ENCODE measurements at regions not wholly inside any gene's neighbourhood (a gene's known extent, or its start where the extent isn't known, plus 50 kb on each side); places are given as distances from the start of the nearest gene placed in this dataset.
A peak's percentile ranks its signal among the peaks of the same experiment; 100 is the strongest.
"Not testable (repeated sequence)": the region's sequence is repeated elsewhere in the genome, so short reads cannot be mapped to it uniquely, and the experiment has no call there.

DNA sequence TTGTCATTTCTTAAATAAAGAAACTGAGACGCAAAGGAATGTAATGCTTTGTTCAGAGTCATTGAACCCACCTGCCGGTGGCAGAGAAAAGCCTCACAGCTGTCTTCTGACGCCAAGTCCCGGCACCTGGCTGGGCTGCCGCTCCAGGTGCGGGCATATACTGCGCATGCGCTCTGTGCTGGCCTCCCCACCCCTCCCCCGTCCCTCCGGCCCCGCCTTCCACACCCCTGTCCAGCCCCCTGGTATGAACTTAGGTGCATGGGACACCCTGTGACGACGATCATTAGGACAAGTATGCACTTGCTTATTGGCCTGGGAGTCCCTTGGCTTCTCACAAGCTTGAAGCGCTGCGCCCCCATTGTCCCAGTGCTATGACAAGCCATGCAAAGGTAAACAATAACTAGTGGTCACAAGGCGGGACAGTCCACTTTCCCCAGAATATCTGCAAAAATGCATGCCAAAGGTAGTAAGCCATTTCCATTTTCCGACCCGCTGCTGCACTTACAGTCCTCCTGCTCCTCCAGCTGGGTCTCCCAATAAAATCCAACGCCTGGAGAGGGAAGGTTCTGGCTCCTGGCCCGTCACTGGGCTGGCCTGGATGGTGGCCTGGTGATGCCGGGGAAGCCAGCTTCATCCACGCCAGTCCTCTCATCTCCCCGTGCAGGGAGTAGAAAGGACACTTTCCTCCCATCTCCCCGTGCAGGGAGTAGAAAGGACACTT is 100.4 kb downstream of the PSMG1 start:
- peak; percentile 30 for DNase-seq (ENCODE audit: low read depth, low spot score)

DNA sequence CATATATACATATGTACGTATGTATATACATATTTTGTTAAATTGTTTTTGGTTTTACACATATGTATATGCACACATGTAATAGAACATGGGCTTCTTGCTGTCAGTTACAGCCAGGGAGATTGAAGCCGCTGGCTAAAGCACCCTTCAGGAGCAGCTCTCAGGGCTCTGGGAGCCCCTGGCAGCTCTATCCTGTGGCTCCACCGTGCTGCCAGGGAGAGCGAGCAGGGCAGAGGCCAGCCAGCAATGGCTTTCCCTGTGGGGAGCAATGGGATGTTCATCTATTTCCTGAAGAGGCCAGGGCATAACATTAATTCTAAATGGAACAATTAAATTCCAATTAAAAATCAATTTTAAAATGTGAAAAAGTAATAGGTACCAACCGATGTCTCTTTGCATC is 102.9 kb downstream of the PSMG1 start:
- DNase-seq (ENCODE audit: low read depth, low spot score), result no peak

DNA sequence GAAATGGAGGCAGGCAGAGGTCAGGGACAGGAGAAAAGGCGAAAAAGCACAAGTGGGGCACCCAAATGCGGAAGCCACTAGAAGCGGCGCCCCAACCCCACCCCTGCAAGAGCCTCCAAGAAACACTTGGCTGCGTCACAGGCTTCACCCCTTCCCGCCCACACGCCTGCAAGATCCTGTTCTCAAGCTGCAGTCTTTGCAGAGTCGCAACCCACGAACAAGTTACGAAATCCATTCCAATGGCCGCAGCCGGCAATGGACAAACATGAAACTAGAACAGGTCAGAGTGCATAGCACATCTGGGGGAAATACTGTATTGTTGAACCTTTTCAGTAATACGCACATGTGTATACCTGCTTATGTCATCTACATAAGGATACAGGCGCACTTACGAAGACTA is 103.6 kb downstream of the PSMG1 start:
- DNase-seq (ENCODE audit: low read depth, low spot score), result no peak

DNA sequence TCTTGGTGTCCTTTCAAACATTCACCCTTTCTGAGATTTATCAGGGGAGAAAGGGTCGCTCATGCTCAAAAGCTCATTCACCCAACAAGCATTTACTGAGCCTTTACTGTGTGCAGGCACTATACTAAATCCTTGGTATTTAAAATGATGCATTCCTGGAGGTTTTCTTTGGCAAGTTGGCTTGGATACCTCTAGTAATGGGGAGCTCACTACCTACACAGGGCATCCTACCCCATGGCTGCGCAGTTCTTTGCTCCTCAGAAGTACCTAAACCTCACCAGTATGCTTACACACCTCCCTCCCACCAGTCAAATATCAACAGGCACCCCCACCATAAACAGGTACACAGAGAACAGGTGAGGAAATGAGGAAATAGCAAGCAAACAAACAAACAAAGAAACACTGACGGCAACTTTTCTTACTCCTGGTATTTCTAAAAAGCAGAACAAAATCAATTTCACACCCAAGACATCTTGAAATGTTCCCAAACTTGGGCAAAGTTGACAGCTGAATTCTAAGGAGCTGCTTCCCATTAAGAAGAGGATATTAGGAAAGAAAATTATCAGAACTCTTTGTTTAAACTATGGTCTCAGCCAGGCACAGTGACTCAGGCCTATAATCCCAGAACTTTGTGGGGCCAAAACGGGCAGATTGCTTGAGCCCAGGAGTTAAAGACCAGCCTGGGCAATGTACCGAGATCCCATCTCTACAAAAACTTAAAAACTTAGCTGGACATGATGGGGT is 104.8 kb downstream of the PSMG1 start:
- DNase-seq (ENCODE audit: low read depth, low spot score), result no peak

DNA sequence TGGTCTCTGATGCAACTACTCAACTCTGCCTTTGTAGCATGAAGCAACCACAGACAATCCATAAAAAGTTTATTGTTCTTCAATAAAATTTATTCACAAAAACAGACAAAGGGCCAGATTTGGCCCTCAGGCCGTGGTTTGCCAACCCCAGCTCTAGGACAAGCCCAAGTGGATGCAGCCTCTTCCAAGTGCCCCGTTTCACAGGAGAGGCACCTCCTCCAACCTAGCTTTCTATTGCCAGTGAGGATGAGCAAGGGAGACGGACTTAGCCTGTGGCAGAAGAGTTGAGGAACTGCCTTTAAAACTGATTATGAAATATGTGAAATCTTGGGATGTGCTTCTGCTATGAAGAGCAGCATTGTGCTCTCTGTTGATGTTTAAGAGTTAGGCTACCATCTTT is 105.4 kb downstream of the PSMG1 start:
- DNase-seq (ENCODE audit: low read depth, low spot score), result no peak

DNA sequence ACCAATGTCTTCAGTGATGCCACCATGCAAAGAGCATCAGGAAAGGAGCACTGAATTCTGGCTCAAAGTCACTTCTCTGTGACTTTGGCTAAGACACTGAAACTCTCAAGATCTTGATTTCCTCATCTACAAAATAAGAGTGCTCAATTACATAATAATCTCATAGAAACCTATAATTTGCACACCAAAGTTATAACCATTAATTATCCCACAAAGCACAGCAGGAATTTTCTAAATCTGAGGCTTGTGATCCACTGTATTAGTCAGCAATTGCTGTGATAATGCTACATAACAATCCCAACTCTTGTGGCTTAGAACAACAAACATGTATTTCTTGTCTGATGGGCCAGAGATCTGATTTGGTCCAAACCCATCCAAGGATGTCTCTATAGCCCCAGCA is 108.7 kb downstream of the PSMG1 start:
- no peak for DNase-seq (ENCODE audit: low read depth, low spot score)

DNA sequence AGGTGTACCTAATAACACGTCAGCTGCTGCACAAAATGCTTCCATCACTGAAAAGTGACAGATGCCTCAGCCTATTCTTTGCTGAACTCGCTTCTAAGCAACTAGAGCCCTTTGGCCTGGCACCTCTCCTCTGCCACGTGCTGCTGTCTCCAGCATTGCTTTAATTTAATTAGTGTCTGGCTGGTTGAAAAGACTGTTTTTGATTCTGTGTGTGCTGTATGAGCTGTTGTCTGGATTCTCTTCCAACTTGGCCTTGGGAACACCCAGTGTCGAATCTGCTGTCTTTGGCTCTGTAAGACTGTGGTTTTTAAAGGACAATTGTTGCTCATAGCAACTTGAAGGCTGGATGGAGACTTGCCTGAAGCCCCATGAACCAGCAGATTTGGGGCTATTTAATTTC is 109.5 kb downstream of the PSMG1 start:
- DNase-seq (ENCODE audit: low read depth, low spot score), result no peak

DNA sequence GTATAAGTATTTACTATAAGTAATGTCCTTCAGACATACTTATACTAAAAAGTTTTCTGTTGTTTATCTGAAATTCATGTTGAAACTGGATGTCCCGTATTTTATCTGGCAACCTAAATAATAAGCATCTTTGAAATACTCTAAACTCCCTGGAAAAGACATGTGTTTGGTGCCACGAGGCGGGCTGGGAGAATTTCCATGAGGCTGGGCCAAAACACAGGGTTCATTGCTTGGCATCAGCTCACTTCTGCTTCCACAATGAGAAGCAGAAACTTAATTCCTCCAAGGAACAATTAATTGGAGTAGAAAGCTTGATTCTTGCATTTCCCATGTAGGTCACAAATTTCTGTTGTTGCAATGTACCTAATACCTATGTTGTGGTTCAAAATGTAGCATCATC is 110.2 kb downstream of the PSMG1 start:
- DNase-seq (ENCODE audit: low read depth, low spot score), result no peak

DNA sequence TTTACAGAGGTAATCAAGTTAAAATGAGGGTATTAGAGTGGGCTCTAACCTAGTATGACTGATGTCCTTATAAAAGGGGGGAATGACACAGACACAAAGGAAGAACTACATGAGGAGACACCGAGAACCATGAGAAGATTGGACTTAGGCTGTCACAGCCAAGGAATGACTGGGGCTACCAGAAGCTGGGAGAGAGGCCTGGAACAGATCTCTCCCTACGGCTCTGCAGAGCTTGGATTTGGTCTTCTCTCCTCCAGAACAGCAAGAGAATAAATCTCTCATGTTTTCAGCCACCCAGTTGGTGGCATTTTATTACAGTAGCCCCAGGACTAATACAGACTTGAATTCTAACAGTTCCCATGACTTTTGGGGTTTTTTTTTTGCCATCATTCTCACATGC is 110.8 kb downstream of the PSMG1 start:
- DNase-seq (ENCODE audit: low read depth, low spot score), result no peak

DNA sequence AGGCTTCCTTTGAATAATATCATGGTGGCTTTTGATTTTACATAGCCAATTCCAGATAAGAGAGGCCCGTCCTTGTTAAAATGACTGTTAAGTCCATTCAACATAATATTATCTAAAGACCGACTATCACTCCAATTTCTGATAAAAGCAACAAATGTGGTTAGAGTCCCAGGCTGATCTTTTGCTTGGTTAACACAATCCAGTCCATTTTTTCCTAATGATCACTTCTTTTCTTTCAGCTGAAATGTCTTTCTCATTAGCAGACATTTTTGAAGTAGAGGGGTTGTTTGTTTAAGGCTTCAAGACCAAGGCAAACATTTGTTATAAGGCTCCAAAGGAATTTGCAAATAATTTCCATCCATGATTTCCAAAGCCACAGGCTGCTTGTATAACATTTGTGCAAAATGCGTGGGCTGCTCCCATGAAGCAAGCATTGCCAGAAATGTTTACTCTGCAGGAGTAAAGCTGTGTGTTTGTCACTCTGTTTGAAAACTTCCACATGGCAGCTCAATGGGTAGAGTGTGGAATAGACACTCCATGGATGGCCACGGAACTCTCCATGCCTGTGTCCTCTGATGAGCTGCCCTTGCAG is 111.5 kb downstream of the PSMG1 start:
- no peak for DNase-seq (ENCODE audit: low read depth, low spot score)

DNA sequence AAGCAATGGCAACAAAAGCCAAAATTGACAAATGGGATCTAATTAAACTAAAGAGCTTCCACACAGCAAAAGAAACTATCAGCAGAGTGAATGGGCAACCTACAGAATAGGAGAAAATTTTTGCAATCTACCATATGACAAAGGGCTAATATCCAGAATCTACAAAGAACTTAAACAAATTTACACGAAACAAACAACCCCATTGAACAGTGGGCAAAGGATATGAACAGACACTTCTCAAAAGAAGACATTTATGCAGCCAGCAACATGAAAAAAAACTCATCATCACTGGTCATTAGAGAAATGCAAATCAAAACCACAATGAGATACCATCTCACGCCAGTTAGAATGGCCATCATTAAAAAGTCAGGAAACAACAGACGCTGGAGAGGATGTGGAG is 113.4 kb downstream of the PSMG1 start:
- not testable (repeated sequence) for DNase-seq (ENCODE audit: low read depth, low spot score)

DNA sequence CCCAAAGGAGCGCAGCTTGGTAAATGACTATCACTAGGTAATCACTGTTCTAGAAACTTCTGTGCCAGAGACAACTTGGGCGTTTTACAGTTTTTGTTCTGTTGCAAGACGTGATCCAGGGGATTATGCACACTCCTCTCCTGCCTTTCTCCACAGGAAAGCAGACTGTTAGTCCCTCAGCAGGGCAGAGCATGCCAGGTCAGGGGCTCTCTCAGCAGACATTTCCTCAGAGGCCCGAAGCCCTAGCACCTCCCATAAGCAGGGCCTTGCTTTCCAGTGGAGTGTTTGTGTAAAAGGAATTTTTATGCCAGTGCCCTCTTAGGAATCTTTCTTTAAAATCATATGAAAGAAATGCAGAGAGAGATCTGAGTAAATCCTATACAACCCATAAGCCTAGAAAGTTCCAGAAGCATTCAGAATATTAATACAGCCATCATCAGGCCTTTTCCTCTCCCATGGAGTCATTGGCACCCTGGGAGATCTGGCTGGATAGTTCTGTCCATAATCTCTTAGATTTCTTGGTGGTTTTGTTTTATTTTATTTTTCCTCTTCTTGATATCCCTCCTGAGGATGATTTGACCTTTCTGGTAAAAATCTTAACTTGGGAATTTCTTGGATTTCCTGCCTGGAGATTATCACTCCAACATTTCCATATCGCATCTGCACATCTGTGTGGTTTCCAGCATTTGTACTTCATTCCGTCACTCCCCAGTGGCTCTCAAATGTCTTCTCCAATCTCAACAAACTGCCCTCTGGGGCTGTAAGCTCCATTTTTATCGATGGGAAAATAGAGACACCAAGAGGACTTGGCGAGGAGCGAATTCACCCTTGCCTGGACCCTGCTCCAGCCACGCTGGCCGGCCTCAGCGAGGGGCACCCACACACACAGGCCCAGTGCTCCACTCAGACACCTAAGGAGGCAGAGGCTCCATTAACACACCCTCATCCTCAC is 116.1 kb downstream of the PSMG1 start:
- no peak for DNase-seq (ENCODE audit: low read depth, low spot score)

DNA sequence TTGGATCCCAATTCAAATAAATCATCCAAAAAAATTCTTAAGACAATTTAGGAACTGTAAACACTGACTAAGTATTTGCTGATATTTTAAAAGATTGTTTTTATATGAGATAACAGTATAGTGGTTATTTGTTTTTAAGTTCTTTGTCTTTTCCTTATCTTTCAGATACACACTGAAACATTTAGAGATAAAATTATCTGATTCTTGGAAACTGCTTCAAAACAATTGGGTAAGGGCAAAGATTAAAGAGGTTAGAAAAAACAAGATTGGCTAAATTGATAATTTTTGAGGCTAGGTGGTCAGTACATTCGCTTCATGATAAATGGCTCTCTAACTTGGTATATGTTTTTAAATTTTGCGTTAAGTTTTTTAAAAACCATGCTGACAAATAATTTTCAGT is 117.3 kb downstream of the PSMG1 start:
- DNase-seq (ENCODE audit: low read depth, low spot score), result no peak

DNA sequence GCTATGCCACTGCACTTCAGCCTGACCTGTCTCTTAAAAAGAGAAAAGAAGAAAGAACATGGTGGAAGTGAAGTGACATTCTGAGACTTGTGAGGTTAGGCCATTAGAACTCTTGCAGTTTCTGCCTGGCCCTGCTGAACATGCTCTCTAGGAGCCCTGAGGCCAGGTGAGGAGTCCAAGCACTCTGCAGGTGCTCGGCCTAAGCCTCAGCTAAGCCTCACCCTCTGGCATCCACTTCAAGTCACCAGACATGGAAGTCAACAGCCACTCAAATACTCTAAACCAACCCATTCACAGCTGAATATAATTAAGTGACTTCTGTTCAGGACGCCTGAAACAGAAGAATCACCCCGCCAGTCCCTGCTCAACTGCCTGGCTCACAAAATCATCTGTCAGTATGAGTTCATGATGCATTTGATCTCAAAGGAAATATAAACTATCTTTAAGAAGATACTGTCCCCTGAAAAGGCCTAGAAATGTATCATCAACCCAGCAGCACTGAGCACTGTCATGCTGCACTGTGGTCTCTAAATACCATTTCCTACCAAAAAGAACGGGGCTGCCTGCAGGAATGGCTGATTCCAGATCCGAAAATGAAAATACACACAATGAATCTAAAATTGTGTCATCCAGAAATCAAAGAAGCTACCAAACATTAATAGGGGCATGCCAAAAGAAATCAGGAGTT is 118.8 kb downstream of the PSMG1 start:
- no peak for DNase-seq (ENCODE audit: low read depth, low spot score)

DNA sequence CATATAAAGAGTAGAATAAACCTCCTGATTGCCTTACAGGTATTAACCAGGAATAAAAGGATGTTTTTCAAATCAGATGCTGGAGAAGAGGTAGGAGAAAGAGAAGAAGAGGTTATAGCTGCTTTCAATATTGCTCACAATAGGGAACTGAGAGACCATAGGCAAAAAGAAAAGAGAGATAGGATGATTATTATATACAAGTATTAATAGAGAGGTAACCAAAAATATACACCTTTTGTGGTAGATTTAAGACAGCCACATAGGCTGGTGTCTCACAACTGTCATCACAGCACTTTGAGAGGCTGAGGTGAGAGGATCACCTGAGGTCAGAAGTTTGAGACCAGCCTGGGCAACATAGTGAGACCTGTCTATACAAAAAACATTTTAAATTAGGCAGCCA is 119.7 kb downstream of the PSMG1 start:
- no peak for DNase-seq (ENCODE audit: low read depth, low spot score)

DNA sequence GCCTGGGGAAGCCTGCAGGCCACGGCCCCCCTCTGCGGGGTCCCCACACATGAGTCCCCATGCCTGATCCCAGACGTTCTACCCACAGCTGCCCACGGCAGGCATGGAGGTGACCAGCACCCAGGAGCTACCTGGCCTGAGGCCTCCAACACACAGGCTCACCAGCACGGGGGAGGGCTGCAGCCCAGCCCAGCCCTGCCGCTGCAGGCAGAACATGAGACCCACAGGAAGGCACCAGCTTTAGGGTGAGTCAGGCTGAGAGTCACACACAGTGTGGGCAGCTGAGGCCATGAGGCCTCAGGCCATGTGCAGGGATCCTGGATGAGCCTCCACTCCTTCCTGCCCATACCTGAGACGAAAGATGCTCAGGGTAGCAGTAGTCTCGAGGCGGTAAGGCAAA is 121.1 kb downstream of the PSMG1 start:
- no peak for DNase-seq (ENCODE audit: low read depth, low spot score)

DNA sequence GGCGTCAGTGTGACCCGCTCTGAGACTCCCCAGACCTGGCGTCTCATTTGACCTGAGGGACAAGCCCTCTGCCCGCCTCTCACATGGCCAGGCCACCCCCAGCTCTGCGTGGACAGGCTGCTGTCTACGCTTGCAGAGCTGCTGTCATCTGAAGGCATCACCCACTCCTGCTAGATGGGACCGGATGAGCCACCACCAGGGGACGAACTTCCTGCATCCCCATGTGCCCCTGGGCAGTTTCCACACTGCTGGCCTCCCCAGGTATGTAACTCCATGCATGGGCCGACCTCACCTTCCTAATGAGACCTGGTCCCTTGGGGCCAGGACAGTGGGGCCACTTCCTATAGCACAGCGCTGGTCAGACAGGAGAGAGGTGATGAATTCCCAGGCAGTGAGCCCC is 121.5 kb downstream of the PSMG1 start:
- DNase-seq (ENCODE audit: low read depth, low spot score), result no peak

DNA sequence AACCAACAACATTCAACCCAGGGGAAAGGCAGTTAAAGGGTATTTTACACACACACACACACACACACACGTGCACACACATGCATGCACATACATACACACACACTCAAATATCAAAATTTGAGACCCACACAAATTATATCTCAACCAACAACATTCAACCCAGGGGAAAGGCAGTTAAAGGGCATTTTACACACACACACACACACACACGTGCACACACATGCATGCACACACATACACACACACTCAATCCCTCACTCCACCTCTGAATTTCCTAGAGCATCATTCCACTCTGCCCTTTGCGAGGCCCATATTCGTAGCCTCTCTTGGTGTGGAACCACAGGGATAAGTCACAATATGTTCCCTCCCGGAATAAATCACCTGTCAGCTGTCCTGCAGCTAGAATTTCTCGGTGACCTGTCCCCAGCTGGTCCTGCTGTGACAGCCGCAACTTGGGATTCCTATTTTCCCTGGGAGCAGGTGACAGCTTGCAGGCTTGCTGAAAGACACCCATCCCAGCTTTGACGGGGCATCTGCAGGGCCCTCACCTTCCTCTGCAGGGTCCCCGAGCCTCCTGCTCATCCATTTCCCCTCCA is 122.7 kb downstream of the PSMG1 start:
- DNase-seq (ENCODE audit: low read depth, low spot score), result no peak

DNA sequence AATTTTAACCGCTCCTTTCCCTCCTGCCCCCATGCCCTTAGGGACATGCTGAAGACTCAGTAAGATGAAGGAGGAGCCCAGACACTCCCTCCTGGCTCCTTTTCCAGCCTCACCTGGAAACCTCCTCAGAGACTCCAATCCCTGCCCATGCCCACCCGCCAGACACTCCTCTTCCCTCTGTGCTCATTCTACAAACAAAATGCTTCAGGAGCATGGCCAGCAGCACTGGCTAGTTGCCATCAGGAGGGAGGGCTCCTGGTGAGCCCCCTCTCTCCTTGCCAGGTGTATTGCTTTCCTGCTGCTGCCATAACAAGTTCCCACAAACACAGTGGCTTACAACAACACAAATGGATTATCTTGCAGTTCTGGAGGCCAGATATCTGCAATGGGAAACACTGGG is 126.1 kb downstream of the PSMG1 start:
- DNase-seq (ENCODE audit: low read depth, low spot score), result peak; percentile 16

DNA sequence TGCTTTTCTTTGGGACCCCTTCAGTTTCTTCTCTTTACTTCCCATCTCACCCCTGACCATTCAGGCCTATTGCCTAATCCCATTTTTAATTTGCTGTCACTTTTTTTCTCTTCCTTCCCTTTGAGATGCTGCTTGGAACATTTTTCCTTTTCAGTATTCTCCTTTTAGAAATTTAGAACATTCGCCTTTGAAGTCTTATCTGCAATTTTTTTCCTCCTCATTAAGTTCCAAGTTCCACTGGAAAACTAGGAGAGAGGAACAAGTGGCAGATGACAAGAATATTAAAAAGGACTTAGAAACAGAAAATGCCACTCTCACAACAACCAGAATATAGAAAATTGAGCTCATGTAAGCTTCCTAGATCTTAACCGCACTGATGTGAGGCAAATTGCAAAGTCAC is 126.6 kb downstream of the PSMG1 start:
- no peak for DNase-seq (ENCODE audit: low read depth, low spot score)

DNA sequence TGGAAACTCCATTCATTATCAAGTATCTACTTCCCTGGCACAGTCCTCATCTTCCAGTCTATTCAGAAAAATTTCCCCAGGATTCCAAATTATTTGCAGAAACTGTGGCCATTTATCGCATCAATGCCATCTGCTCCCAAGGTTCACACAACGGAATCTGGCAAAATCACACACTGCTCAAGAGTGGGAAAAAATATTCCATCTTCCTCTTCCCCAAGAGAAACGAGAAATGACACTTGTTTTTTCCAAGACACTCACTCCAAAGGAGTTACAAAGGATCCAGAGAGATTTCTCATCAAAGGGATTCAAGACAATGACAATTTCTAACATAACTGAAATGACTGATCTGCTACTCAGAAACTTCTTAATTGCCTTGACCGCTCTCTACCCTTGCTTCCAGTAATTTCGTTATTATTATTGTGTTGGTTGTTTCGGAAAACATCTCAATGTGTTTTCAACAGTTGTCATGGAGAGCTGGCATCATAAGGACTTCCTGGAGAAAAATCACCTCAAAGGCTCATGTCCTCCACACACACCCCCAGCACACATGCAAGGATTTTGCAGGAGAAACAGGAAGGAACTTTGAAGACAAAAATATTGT is 128.0 kb downstream of the PSMG1 start:
- DNase-seq (ENCODE audit: low read depth, low spot score), result no peak
